ENCODE measurements at regions not wholly inside any gene's neighbourhood (a gene's known extent, or its start where the extent isn't known, plus 50 kb on each side); places are given as distances from the start of the nearest gene placed in this dataset.

- TF ChIP-seq POLR2A (IDR thresholded peaks at IDR 0.05) (no peak), CTCF (IDR thresholded peaks at IDR 0.05) (no peak)
These were observed 388.6 kb upstream of the BTBD3 start for GRCh38 chr20:11529047-11529446.
